Breast epithelium (tissue), 4 donors: ENCODE measurements at regions not wholly inside any gene's neighbourhood (a gene's known extent, or its start where the extent isn't known, plus 50 kb on each side); places are given as distances from the start of the nearest gene placed in this dataset.
"Not testable (repeated sequence)": the region's sequence is repeated elsewhere in the genome, so short reads cannot be mapped to it uniquely, and the experiment has no call there.

Experiments used
- DNase-seq, 2 donors: peaks; one replicate each; pipeline ENCODE4 v3.0.0-alpha.2; 2019; ENCODE audit warnings: low spot score in 2 of 2
- H3K27ac ChIP-seq, 2 donors: fragments of 200-600 bp; sonication (generic) in 1 of 2; one replicate each; pipeline ENCODE4 v1.5.1; 2016 to 2019; ENCODE audit warnings: mild to moderate bottlenecking in 1 of 2
- H3K27me3 ChIP-seq, 2 donors: fragments of 200-600 bp; sonication (generic) in 1 of 2; one replicate each; pipeline versions ENCODE4 v1.5.1 to v1.6.0; 2017 to 2019; ENCODE audit warnings: control low read depth in 1 of 2, mild to moderate bottlenecking in 1 of 2
- H3K36me3 ChIP-seq: fragments of 200-600 bp; one replicate; pipeline ENCODE4 v1.5.1; 2019
- H3K4me1 ChIP-seq, 2 donors: fragments of 200-600 bp; sonication (generic); one replicate each; pipeline ENCODE4 v1.5.1; 2016 to 2019; ENCODE audit warnings: control low read depth in 1 of 2
- H3K4me3 ChIP-seq, 3 donors: fragments of 200-600 bp; sonication (generic); 1 replicate in 2 of 3; 2 replicates in 1 of 3; pipeline ENCODE4 v1.5.1; 2016 to 2019; ENCODE audit warnings: mild to moderate bottlenecking in 3 of 3, moderate library complexity in 2 of 3
- H3K9me3 ChIP-seq, 2 donors: fragments of 200-600 bp; sonication (generic) in 1 of 2; one replicate each; pipeline ENCODE4 v1.5.1; 2016 to 2019; ENCODE audit warnings: control low read depth in 1 of 2
- CTCF ChIP-seq, 3 donors: fragments of 450-650 bp; IDR thresholded peaks; one replicate each; pipeline ENCODE4 v1.5.1; 2016 to 2017; ENCODE audit warnings: antibody characterized with exemption in 3 of 3, mild to moderate bottlenecking in 3 of 3, moderate library complexity in 3 of 3
- POLR2A ChIP-seq: fragments of 450-650 bp; IDR thresholded peaks from one replicate; pipeline ENCODE4 v1.6.1; 2016; ENCODE audit warnings: antibody characterized with exemption, mild to moderate bottlenecking, moderate library complexity
- POLR2AphosphoS5 ChIP-seq, 3 donors: sonication (generic); formaldehyde crosslinking; IDR thresholded peaks; one replicate each; pipeline ENCODE4 v1.6.1; 2017; ENCODE audit warnings: antibody characterized with exemption in 3 of 3
- intact Hi-C: fragments of 100-400 bp; cut with DNase I; formaldehyde crosslinking; loops from one replicate; pipeline ENCODE4 v1.15.1; 2023; ENCODE audit warnings: low total_unique reads

- Histone ChIP-seq H3K27ac (no peak overlapping the region), H3K36me3 (no peaks in the 10 kb centered on the region), H3K4me3 (no peak overlapping the region), H3K27me3 (peaks cover 0 to 20% of the 10 kb centered on the region in 2 donors), H3K9me3 (no peaks in the 10 kb centered on the region), H3K4me1 (no peaks in the 10 kb centered on the region)
- TF ChIP-seq POLR2A, result no peak
- TF ChIP-seq CTCF (IDR thresholded peaks at IDR 0.05), result no peak
- no peak for TF ChIP-seq POLR2AphosphoS5 (IDR thresholded peaks at IDR 0.05)
- intact Hi-C loops, result no loop called here
- DNase-seq, result no peak
These were observed 136.0 kb downstream of the LMLN start for GRCh38 chr3:198096015-198096414.

GRCh38 chr3:198097048-198097447, 137.0 kb downstream of the LMLN start:
- no peaks in the 10 kb centered on the region for H3K36me3 ChIP-seq
- DNase-seq, result no peak
- no peaks in the 10 kb centered on the region for H3K9me3 ChIP-seq
- no peak overlapping the region for H3K27ac ChIP-seq
- peaks cover 0 to 20% of the 10 kb centered on the region in 2 donors for H3K27me3 ChIP-seq
- no peaks in the 10 kb centered on the region for H3K4me1 ChIP-seq
- H3K4me3 ChIP-seq, result no peak overlapping the region
- TF ChIP-seq POLR2A (no peak), POLR2AphosphoS5 (IDR thresholded peaks at IDR 0.05) (no peak), CTCF (IDR thresholded peaks at IDR 0.05) (no peak)
- intact Hi-C loops, result no loop called here

GRCh38 chr3:198098661-198099081, 138.7 kb downstream of the LMLN start:
- H3K4me3 ChIP-seq, H3K27me3 ChIP-seq, intact Hi-C loops, H3K9me3 ChIP-seq, H3K4me1 ChIP-seq, H3K36me3 ChIP-seq, DNase-seq, H3K27ac ChIP-seq: not testable (repeated sequence)

GRCh38 chr3:198103070-198103469, 143.1 kb downstream of the LMLN start:
- H3K36me3 ChIP-seq, DNase-seq, H3K4me3 ChIP-seq, intact Hi-C loops, H3K9me3 ChIP-seq, H3K27ac ChIP-seq, H3K4me1 ChIP-seq: not testable (repeated sequence)
- H3K27me3 ChIP-seq, result peaks cover 0 to 14% of the 10 kb centered on the region in 2 donors

GRCh38 chr3:198106265-198106664, 146.2 kb downstream of the LMLN start:
- H3K27me3 ChIP-seq, result peaks cover 0 to 44% of the 10 kb centered on the region in 2 donors
- intact Hi-C loops, result no loop called here
- no peaks in the 10 kb centered on the region for H3K36me3 ChIP-seq
- no peak for DNase-seq
- no peaks in the 10 kb centered on the region for H3K4me1 ChIP-seq
- H3K27ac ChIP-seq, result no peak overlapping the region
- H3K9me3 ChIP-seq, result no peaks in the 10 kb centered on the region
- H3K4me3 ChIP-seq, result no peak overlapping the region
- TF ChIP-seq POLR2AphosphoS5 (IDR thresholded peaks at IDR 0.05), result no peak
- no peak for TF ChIP-seq CTCF (IDR thresholded peaks at IDR 0.05)
- TF ChIP-seq POLR2A, result no peak

- Histone ChIP-seq H3K9me3 (no peaks in the 10 kb centered on the region), H3K4me1 (no peaks in the 10 kb centered on the region), H3K4me3 (no peak overlapping the region), H3K27ac (no peak overlapping the region), H3K36me3 (no peaks in the 10 kb centered on the region), H3K27me3 (peaks cover 0 to 60% of the 10 kb centered on the region in 2 donors)
- intact Hi-C loops, result no loop called here
- no peak for DNase-seq
- TF ChIP-seq POLR2AphosphoS5 (IDR thresholded peaks at IDR 0.05) (no peak), CTCF (IDR thresholded peaks at IDR 0.05) (no peak), POLR2A (no peak)
These were observed 148.1 kb downstream of the LMLN start for GRCh38 chr3:198107840-198108734.
